Stimulated activated CD8-positive, alpha-beta memory T cell treated with anti-CD3 and anti-CD28 coated beads, Interleukin-15, amount 100 ng/mL, for 24 hours (primary cell): ENCODE measurements at regions not wholly inside any gene's neighbourhood (a gene's known extent, or its start where the extent isn't known, plus 50 kb on each side); places are given as distances from the start of the nearest gene placed in this dataset.
"Not testable (repeated sequence)": the region's sequence is repeated elsewhere in the genome, so short reads cannot be mapped to it uniquely, and the experiment has no call there.

Source experiments
- DNase-seq: peaks from one replicate; pipeline ENCODE4 v3.0.0-alpha.2; 2020; ENCODE audit warnings: low read depth

- DNase-seq, result no peak
Measured at GRCh38 chrX:122055979-122056715, 1008.7 kb downstream of the GLUD2 start.

- DNase-seq, result no peak
Measured at GRCh38 chrX:122076241-122076640, 1028.8 kb downstream of the GLUD2 start.

GRCh38 chrX:122078079-122078478 lies 1030.7 kb downstream of the GLUD2 start:
- no peak for DNase-seq

GRCh38 chrX:122087341-122087740 lies 1039.9 kb downstream of the GLUD2 start:
- DNase-seq, result no peak

GRCh38 chrX:122091571-122091970 lies 1044.2 kb downstream of the GLUD2 start:
- DNase-seq, result no peak

- no peak for DNase-seq
Measured at GRCh38 chrX:122092360-122092759, 1045.0 kb downstream of the GLUD2 start.

- no peak for DNase-seq
Measured at GRCh38 chrX:122092978-122093377, 1045.6 kb downstream of the GLUD2 start.

GRCh38 chrX:122094611-122095010 lies 1047.2 kb downstream of the GLUD2 start:
- DNase-seq, result no peak

- no peak for DNase-seq
Measured at GRCh38 chrX:122113376-122113775, 1066.0 kb downstream of the GLUD2 start.

- DNase-seq, result no peak
Measured at GRCh38 chrX:122113896-122114295, 1066.5 kb downstream of the GLUD2 start.

GRCh38 chrX:122115604-122116003 lies 1068.2 kb downstream of the GLUD2 start:
- no peak for DNase-seq

GRCh38 chrX:122119361-122119760 lies 1064.7 kb upstream of the GRIA3 start:
- no peak for DNase-seq

- DNase-seq, result no peak
Measured at GRCh38 chrX:122122274-122122673, 1061.8 kb upstream of the GRIA3 start.

- DNase-seq, result no peak
Measured at GRCh38 chrX:122133478-122133877, 1050.6 kb upstream of the GRIA3 start.

- DNase-seq, result no peak
Measured at GRCh38 chrX:122134291-122134690, 1049.8 kb upstream of the GRIA3 start.

- no peak for DNase-seq
Measured at GRCh38 chrX:122135070-122135469, 1049.0 kb upstream of the GRIA3 start.

GRCh38 chrX:122140219-122140618 lies 1043.9 kb upstream of the GRIA3 start:
- not testable (repeated sequence) for DNase-seq

GRCh38 chrX:122154019-122154418 lies 1030.1 kb upstream of the GRIA3 start:
- no peak for DNase-seq

- no peak for DNase-seq
Measured at GRCh38 chrX:122168241-122168640, 1015.8 kb upstream of the GRIA3 start.

GRCh38 chrX:122184791-122185190 lies 999.3 kb upstream of the GRIA3 start:
- no peak for DNase-seq

- no peak for DNase-seq
Measured at GRCh38 chrX:122187069-122187713, 996.9 kb upstream of the GRIA3 start.

GRCh38 chrX:122188751-122189150 lies 995.3 kb upstream of the GRIA3 start:
- no peak for DNase-seq

GRCh38 chrX:122196343-122196742 lies 987.7 kb upstream of the GRIA3 start:
- no peak for DNase-seq

- DNase-seq, result no peak
Measured at GRCh38 chrX:122203399-122203798, 980.7 kb upstream of the GRIA3 start.
